HEK293T (cell line): ENCODE measurements at regions not wholly inside any gene's neighbourhood (a gene's known extent, or its start where the extent isn't known, plus 50 kb on each side); places are given as distances from the start of the nearest gene placed in this dataset.

Source experiments
- ARNT ChIP-seq: fragments of 450-650 bp; IDR thresholded peaks from 2 replicates; pipeline ENCODE4 v1.6.1; 2017; ENCODE audit warnings: mild to moderate bottlenecking
- BHLHE40 ChIP-seq: fragments of 450-650 bp; IDR thresholded peaks from 2 replicates; pipeline ENCODE4 v1.6.1; 2016; ENCODE audit warnings: mild to moderate bottlenecking, moderate library complexity, borderline replicate concordance
- FOXA1 ChIP-seq: fragments of 450-650 bp; IDR thresholded peaks from 2 replicates; pipeline ENCODE4 v1.6.1; 2016; ENCODE audit warnings: mild to moderate bottlenecking
- SP1 ChIP-seq: fragments of 450-650 bp; IDR thresholded peaks from 2 replicates; pipeline ENCODE4 v1.6.1; 2017

- TF ChIP-seq SP1 = no peak
- TF ChIP-seq ARNT = no peak
- TF ChIP-seq BHLHE40 = no peak
- TF ChIP-seq FOXA1 = no peak
These were observed 1567.9 kb upstream of the TENM3 start for GRCh38 chr4:180675359-180675650.
